GM20431 (cell line): ENCODE measurements at regions not wholly inside any gene's neighbourhood (a gene's known extent, or its start where the extent isn't known, plus 50 kb on each side); places are given as distances from the start of the nearest gene placed in this dataset.
"Not testable (repeated sequence)": the region's sequence is repeated elsewhere in the genome, so short reads cannot be mapped to it uniquely, and the experiment has no call there.

Experiments used
- in situ Hi-C: fragments of 300-500 bp; cut with MseI, MboI; formaldehyde crosslinking; loops from one replicate; pipeline ENCODE4 v1.15.0; 2020; ENCODE audit warnings: low sequenced_read_pairs; ENCODE audit not compliant: unreplicated experiment

GRCh38 chr14:23744368-23744767 is 108.2 kb downstream of the DHRS2 start:
- in situ Hi-C loops = loop anchor here (25.0 kb wide), 1 partner anchor 168 kb away; no protein-coding TSS in a partner anchor

GRCh38 chr14:23750357-23750756 is 114.2 kb downstream of the DHRS2 start:
- in situ Hi-C loops = no loop called here

- in situ Hi-C loops = no loop called here
These were observed 115.5 kb downstream of the DHRS2 start for GRCh38 chr14:23751616-23752015.

- in situ Hi-C loops = no loop called here
These were observed 127.2 kb downstream of the DHRS2 start for GRCh38 chr14:23763394-23763793.

- in situ Hi-C loops = no loop called here
These were observed 130.7 kb downstream of the DHRS2 start for GRCh38 chr14:23766737-23767401.

GRCh38 chr14:23769221-23769728 is 133.1 kb downstream of the DHRS2 start:
- in situ Hi-C loops = not testable (repeated sequence)

- in situ Hi-C loops = no loop called here
These were observed 137.8 kb downstream of the DHRS2 start for GRCh38 chr14:23773981-23774380.

GRCh38 chr14:23776296-23776695 is 140.1 kb downstream of the DHRS2 start:
- in situ Hi-C loops = no loop called here

GRCh38 chr14:23785208-23785607 is 149.0 kb downstream of the DHRS2 start:
- in situ Hi-C loops = no loop called here

GRCh38 chr14:23787436-23787835 is 151.3 kb downstream of the DHRS2 start:
- in situ Hi-C loops = no loop called here

GRCh38 chr14:23789696-23790095 is 153.5 kb downstream of the DHRS2 start:
- in situ Hi-C loops = no loop called here

- in situ Hi-C loops = no loop called here
These were observed 157.4 kb downstream of the DHRS2 start for GRCh38 chr14:23793532-23793931.

GRCh38 chr14:23800811-23801210 is 152.8 kb upstream of the DHRS4 start:
- in situ Hi-C loops = no loop called here

GRCh38 chr14:23801766-23802165 is 151.8 kb upstream of the DHRS4 start:
- in situ Hi-C loops = no loop called here

GRCh38 chr14:23804817-23805216 is 148.8 kb upstream of the DHRS4 start:
- in situ Hi-C loops = no loop called here

- in situ Hi-C loops = no loop called here
These were observed 147.8 kb upstream of the DHRS4 start for GRCh38 chr14:23805761-23806160.

- in situ Hi-C loops = no loop called here
These were observed 138.9 kb upstream of the DHRS4 start for GRCh38 chr14:23814527-23815256.

- in situ Hi-C loops = no loop called here
These were observed 137.2 kb upstream of the DHRS4 start for GRCh38 chr14:23816371-23816770.

GRCh38 chr14:23817164-23817767 is 136.3 kb upstream of the DHRS4 start:
- in situ Hi-C loops = no loop called here

GRCh38 chr14:23827100-23827892 is 126.3 kb upstream of the DHRS4 start:
- in situ Hi-C loops = no loop called here
